Head of caudate nucleus (tissue), 42 donors: ENCODE measurements at regions not wholly inside any gene's neighbourhood (a gene's known extent, or its start where the extent isn't known, plus 50 kb on each side); places are given as distances from the start of the nearest gene placed in this dataset.

Experiments used
- DNase-seq, 42 donors: peaks; one replicate each; pipeline versions ENCODE4 v3.0.0 to v3.0.0-alpha.2; 2020 to 2021; ENCODE audit warnings: mixed read lengths in 7 of 42
- intact Hi-C: fragments of 100-400 bp; cut with DNase I; formaldehyde crosslinking; loops from one replicate; pipeline ENCODE4 v1.15.0; 2022

DNA sequence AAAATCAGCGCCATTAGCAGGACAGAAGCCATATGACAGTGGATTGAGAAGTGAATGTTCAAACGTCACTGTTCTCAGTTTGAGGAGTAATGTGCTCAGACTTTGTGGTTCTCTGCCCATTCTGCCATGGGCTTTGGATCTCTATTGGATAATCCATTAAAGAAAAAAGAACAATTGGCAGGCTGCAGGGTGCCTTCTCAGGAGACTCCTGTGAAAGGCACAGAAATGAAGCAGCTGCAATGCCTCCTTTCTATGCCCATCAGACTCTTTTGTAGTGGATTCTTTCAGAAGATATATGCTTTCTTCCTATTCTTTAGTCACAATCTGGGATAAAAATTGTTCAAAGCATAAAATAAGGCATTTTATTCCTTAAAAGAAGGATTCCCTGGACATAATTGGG is 506.9 kb upstream of the KLHL29 start:
- DNase-seq = no peak
- intact Hi-C loops = no loop called here

DNA sequence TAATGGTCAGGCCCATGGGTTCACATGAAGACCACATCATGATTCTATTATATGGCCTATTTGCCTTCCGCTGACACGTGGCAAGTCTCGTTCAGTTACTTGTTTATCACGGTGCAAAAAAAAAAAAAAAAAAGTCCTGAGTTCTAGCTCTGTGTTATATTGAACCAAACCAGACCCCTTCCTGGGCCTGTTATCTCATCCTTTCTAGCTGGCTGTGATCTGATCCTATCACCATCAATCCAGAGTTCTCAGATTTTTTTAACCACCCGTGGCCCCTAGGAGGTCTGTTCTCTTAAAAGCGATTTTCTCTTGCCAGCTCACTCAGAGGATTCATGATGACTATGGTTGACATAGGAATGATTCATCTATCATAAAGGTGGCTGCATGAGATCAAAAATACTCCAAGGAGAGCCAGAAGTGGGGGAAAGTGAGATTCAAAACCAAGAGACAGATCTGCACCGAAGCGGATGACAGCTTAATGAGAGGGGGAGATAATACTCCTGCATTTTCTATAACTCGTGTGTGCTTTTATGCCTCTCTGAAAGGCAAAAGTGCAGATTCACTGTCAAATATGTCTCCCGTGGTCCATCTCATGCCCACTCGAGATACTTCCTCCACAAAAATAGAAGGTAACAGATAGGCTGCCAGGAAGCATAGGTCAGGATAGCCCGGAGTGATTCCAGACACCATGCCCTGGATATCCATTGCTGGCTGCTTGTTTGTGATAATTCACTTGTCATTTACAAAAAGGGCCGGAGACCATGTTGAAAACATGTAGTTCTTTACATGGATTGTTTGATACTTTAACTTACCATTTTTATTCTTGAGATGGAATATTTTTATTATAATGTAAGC is 505.7 kb upstream of the KLHL29 start:
- peak in 7 of 42 donors; percentile 16 to 47 (median 28) for DNase-seq
- intact Hi-C loops = no loop called here

GRCh38 chr2:22880161-22880560 is 504.8 kb upstream of the KLHL29 start:
- DNase-seq = peak in 21 of 42 donors; percentile 11 to 74 (median 27)
- intact Hi-C loops = no loop called here

DNA sequence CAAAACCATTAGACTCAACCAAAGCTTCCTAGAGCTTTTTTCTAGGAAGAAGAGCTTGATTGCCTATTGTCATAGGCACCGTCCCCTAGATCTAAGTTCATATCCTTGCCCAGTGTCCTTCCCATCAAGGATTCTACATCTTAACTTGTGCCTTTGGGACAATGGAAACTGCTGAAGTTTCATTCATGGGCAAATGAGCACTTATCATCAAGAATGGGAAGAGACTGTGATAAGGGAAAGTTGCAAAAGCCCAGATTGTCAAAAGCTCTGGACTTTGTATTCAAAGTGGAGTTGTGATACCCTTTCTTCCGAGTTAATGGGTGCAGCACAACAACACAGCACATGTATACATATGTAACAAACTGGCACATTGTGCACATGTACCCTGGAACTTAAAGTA is 503.0 kb upstream of the KLHL29 start:
- intact Hi-C loops = no loop called here
- DNase-seq = no peak

DNA sequence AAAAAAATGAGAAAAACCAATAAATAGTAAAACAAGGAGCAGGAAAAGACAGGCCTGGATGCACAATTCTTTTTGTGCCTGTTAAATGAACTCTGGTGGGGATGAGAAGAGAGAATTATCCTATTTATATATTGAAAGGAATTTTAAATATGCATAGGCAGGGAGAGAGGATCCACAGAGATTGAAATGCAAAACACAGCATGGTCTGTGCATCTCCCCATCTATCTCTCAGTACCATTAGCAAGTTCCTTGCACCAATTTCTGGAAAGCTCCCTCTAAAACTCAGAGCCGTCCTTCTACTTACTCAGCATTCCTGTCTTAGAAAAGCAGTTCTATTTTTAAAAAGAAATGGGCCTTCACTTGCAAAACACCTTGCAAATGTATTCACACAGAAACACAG is 502.3 kb upstream of the KLHL29 start:
- intact Hi-C loops = no loop called here
- DNase-seq = peak in 1 of 42 donors; percentile 17

GRCh38 chr2:22883054-22883453 is 501.9 kb upstream of the KLHL29 start:
- intact Hi-C loops = no loop called here

DNA sequence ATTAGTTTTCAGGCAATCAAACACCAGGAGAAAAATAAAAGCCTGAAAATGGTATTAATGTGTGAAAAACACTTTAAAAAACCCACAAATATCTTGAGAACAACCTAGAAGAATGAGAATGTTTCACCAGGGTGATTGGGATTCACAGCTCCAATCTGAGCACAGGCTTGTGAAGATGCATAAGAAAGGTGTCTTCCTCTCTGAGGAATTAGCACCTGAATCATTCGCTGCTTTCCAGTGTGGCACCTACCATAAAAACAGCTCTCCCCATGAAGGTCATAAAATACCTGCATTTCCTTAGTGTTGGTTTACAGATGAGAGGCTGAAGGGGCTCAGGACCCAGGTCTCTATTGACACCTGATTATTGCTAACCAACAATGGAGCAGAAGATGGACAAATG is 499.7 kb upstream of the KLHL29 start:
- no peak for DNase-seq
- intact Hi-C loops = no loop called here

More at GRCh38 chr2:22883054-22883453, 501.9 kb upstream of the KLHL29 start:
- peak in 9 of 42 donors; percentile 11 to 54 (median 29) for DNase-seq

DNA sequence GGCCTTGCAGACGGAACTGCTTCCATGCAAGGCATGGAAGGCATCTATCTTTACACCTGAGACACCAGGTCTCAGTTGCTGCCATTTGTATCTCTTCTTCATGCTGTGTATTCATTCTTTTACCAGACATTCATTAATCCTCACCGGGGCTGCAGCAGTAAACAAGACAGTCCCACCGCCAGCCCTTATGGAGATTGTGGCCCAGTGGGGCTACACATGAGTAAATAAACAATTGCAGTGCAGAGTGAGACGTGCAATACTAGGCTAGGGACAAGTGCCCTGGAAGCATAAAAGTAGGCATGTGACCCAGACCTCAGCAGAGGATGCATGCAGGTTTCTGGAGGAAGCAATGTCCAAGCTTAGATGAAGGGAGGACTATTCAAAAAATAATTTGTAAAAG is 497.6 kb upstream of the KLHL29 start:
- no peak for DNase-seq
- intact Hi-C loops = no loop called here

GRCh38 chr2:22887845-22888244 is 497.1 kb upstream of the KLHL29 start:
- DNase-seq = no peak
- intact Hi-C loops = no loop called here

DNA sequence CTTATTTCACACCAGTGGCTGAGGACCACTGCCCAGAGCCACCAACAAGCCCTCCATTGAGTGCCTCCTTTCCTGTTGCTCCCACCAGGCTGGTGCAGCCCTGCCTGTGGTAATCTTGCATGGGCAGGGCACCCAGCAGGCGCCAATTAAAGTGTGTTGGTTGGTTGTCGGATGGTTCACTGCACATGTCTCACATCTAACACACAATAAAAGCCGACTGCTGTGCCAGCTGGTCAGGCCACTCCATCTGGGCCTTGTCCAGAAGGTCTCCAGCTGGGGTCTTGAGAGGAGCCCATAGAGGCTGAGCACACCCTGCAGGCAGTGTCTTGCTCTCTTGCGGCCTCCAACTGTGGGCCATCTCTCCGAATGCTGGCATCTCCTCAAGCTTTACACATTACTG is 494.8 kb upstream of the KLHL29 start:
- DNase-seq = no peak
- intact Hi-C loops = no loop called here

DNA sequence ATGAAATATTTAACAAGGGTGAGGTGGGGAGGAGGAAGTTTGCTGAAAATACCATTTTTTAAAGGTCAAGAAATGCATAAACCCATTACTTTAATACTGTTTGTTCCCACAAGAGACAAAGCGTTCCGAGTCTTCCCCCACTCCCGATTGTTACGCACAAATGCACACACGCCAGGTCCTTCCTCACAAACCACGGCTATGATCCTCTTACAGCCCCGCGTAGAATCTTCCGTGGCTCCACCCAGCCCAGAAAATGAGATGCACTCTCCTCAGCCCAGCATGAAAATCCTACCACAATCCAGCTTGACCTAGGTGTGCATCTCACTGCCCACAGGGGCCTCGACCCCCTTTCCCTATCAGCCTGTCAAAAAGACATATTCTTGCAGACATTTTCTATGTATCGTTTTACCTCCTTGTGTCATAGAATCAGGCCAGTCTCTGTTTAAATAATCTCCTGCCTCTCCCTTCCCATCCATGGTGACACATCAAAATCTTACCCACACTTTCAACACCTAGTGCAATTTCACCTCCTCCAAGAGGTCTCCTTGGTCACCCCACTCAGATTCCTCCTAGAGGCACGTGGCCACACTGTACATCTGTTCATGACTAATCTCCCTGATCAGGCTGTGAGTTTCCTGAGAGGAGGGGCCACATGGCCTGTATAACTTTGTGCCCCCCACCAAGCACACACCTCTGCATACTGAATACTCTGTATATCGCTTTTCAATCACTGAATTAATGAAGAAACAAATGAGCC is 491.0 kb upstream of the KLHL29 start:
- DNase-seq = no peak

DNA sequence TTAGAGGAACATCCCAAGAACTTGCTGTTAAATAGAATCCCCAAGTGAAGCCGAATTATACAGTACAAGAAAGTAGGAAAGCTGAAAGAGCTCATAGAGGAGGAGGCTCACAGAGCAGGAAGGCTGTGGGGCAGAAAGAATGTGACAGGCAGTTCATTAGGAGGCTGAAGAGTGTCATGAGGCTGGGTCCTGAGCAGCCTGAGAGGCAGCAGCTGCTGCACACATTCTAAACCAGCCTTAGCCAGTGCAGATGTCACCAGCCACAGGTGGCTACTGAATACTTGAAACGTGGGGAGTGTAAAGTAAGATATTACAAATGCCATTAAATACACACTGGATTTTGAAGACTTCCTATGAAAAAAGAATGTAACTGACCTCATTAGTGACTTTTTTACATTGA is 490.2 kb upstream of the KLHL29 start:
- intact Hi-C loops = no loop called here
- DNase-seq = no peak

More for the DNA sequence above, 491.0 kb upstream of the KLHL29 start:
- intact Hi-C loops = no loop called here

GRCh38 chr2:22897428-22897827 is 487.6 kb upstream of the KLHL29 start:
- DNase-seq = no peak
- intact Hi-C loops = no loop called here

DNA sequence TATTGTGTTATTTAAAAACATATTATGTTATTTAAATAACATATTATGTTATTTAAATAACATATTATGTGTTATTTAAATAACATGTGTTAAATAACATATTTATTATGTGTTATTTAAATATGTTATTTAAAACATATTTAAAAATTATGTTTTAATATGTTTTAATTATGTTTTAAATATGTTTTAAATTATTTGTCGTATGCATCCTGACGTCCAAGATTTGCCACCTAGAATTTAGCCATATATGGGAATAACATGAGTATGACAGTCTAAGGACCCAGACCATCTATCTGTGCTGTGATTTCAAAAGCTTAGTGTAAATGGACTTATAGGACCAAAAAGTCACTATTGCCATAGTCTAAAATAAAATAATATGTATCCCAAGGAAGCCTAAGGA is 484.3 kb upstream of the KLHL29 start:
- intact Hi-C loops = no loop called here
- DNase-seq = no peak

DNA sequence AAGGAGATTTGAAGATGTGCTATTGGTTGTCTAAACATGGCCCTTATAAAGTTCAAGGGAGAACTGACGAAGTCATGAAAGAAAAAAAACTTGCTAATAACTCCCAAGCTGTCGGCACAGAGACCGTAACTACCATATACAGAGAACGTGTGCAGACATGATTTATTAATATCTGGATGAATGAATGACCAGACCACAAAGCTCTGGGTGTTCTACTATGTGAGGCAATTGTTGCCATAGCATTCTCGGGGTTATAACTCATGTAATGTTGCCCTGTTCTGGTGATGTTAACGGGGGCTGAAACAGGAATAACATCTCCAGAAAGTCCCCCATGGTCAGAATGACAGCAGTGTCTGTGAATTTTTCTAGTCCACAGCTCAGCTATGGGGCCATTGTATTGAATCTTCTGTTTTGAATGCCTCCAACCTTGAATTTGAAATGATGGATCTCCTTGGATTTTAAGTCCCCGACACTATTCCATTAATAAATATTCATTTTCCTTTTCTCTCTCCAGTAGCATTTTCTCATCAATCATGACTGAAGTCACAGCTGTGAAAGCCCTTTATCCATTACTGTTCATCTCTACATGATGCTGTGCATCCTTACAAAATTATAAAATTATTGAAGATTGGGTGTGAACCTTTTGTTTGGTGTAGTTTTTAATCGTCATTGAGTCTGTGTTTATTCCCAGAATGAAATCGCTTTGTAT is 483.4 kb upstream of the KLHL29 start:
- DNase-seq = no peak
- intact Hi-C loops = no loop called here

- intact Hi-C loops = no loop called here
Measured at GRCh38 chr2:22902180-22902550, 482.8 kb upstream of the KLHL29 start.

GRCh38 chr2:22902662-22903165 is 482.3 kb upstream of the KLHL29 start:
- intact Hi-C loops = no loop called here
- DNase-seq = no peak

More at GRCh38 chr2:22902180-22902550, 482.8 kb upstream of the KLHL29 start:
- DNase-seq = no peak

GRCh38 chr2:22903616-22904015 is 481.4 kb upstream of the KLHL29 start:
- no peak for DNase-seq
- intact Hi-C loops = no loop called here

- intact Hi-C loops = no loop called here
- peak in 31 of 42 donors; percentile 10 to 79 (median 32) for DNase-seq
Measured at GRCh38 chr2:22904126-22904684, 480.8 kb upstream of the KLHL29 start.
